ENCODE measurements at regions not wholly inside any gene's neighbourhood (a gene's known extent, or its start where the extent isn't known, plus 50 kb on each side); places are given as distances from the start of the nearest gene placed in this dataset.

DNA sequence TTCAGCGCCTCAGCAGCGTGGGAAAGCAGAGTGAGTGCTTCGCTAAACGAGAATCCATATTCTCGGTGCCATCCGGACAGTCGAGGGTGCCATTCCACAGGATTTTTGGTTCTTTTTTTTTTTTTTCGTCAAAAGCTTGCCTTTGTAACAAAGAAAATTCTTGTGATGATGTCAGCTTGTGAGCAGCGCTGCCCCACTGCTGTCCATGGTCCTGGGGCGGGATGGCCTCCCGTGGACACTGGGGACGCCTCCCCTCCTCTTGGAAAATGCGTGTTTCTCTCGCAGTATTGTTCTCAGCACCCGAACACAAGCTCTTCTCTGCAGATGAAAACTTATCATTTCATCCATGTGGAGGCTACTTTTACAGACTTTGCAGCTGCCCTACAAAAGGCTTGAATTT is 477.4 kb downstream of the TCERG1L start:
- no peaks in the 10 kb centered on the region for H3K4me1 ChIP-seq
- no peaks in the 10 kb centered on the region for H3K9me3 ChIP-seq
- H3K27ac ChIP-seq = no peak overlapping the region
- no peak for TF ChIP-seq CTCF (IDR thresholded peaks at IDR 0.05)
- no peak for TF ChIP-seq POLR2A (IDR thresholded peaks at IDR 0.05)
- no peak for DNase-seq
- H3K27me3 ChIP-seq = no peaks in the 10 kb centered on the region
- no peaks in the 10 kb centered on the region for H3K36me3 ChIP-seq
- intact Hi-C loops (cut with DNase I; ENCODE audit: low total_unique reads) = no loop called here
- no peak overlapping the region for H3K4me3 ChIP-seq

DNA sequence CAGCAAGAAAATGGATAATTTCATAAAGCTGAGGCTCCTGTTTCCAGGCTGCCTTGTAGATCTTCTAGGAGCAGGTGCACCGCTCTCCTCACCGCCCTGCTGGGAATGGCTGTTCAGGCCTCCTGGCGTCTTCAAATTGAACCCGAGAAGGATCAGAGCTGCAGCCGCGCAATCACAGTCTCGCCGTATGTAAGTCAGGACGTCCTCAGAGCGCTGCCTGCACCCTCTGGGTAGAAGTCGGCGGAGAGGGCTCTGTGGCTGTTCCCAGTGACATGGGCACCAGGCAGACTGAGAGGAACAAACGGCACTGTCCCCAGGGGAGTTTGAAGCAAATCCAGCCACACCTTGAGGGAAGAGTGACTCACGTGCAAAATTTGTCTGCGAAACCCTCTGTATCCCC is 476.9 kb downstream of the TCERG1L start:
- TF ChIP-seq CTCF (IDR thresholded peaks at IDR 0.05) (no peak), POLR2A (IDR thresholded peaks at IDR 0.05) (no peak)
- Histone ChIP-seq H3K27me3 (no peaks in the 10 kb centered on the region), H3K9me3 (no peaks in the 10 kb centered on the region), H3K4me1 (no peaks in the 10 kb centered on the region), H3K4me3 (no peak overlapping the region), H3K27ac (no peak overlapping the region), H3K36me3 (no peaks in the 10 kb centered on the region)
- DNase-seq = no peak
- intact Hi-C loops (cut with DNase I; ENCODE audit: low total_unique reads) = no loop called here

DNA sequence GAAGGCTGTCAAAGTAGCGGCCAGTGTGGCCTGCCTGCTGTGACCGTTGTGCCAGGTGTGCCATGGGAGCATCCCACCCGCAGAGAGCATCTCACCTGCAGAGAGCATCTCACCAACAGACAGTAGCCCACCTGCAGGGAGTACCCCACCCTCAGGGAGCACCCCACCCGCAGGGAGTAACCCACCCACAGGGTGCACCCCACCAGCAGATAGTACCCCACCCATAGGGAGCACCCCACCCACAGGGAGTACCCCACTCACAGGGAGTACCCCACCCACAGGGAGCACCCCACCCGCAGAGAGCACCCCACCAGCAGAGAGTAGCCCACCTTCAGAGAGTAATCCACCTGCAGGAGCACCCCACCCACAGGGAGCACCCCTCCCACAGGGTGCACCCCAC is 476.5 kb downstream of the TCERG1L start:
- Histone ChIP-seq H3K4me3 (no peak overlapping the region), H3K27ac (no peak overlapping the region), H3K4me1 (no peaks in the 10 kb centered on the region), H3K27me3 (no peaks in the 10 kb centered on the region), H3K9me3 (no peaks in the 10 kb centered on the region), H3K36me3 (no peaks in the 10 kb centered on the region)
- DNase-seq = no peak
- intact Hi-C loops (cut with DNase I; ENCODE audit: low total_unique reads) = no loop called here
- TF ChIP-seq CTCF (IDR thresholded peaks at IDR 0.05) = no peak
- no peak for TF ChIP-seq POLR2A (IDR thresholded peaks at IDR 0.05)

GRCh38 chr10:130836344-130836743 is 475.2 kb downstream of the TCERG1L start:
- TF ChIP-seq POLR2A (IDR thresholded peaks at IDR 0.05) (no peak), CTCF (IDR thresholded peaks at IDR 0.05) (no peak)
- no peaks in the 10 kb centered on the region for H3K36me3 ChIP-seq
- no peaks in the 10 kb centered on the region for H3K4me1 ChIP-seq
- no peaks in the 10 kb centered on the region for H3K9me3 ChIP-seq
- H3K4me3 ChIP-seq = no peak overlapping the region
- no peak overlapping the region for H3K27ac ChIP-seq
- intact Hi-C loops (cut with DNase I; ENCODE audit: low total_unique reads) = no loop called here
- no peaks in the 10 kb centered on the region for H3K27me3 ChIP-seq
- DNase-seq = no peak

DNA sequence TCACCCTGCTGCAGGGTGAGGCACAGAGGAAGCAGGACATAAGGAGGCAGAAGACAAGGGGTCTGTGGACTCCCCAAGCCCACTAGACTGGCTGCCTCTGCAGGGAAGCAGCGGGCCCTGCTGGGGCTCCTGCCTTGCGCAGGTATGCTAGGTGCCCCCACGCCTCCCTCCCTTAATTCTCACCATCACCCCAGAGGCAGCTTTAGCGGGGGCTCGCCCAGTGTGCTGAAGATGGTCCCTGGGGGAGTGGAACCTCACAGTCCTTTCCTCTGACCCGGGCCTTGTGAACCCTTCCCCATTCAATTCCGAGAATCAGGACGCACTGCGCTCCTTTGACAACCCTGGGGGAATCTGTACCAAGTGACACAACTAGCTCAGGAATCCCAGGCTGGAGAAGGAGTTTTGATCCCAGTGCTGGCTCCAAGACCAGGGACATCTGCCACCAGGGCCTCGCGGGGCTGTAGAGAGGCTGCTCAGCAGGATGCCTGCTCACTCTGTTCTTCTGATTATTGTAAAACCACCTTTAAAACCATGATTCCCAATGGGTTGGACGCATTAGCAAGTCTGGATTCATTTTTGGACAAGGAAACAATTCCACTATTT is 468.4 kb downstream of the TCERG1L start:
- Histone ChIP-seq H3K36me3 (no peaks in the 10 kb centered on the region), H3K9me3 (no peaks in the 10 kb centered on the region), H3K4me3 (no peak overlapping the region), H3K27ac (no peak overlapping the region), H3K27me3 (no peaks in the 10 kb centered on the region), H3K4me1 (no peaks in the 10 kb centered on the region)
- no peak for DNase-seq
- intact Hi-C loops (cut with DNase I; ENCODE audit: low total_unique reads) = no loop called here
- no peak for TF ChIP-seq CTCF (IDR thresholded peaks at IDR 0.05)
- no peak for TF ChIP-seq POLR2A (IDR thresholded peaks at IDR 0.05)
